ENCODE measurements at regions not wholly inside any gene's neighbourhood (a gene's known extent, or its start where the extent isn't known, plus 50 kb on each side); places are given as distances from the start of the nearest gene placed in this dataset.

GRCh38 chr5:53378190-53378589 is 102.2 kb upstream of the FST start:
- H3K27ac ChIP-seq (ENCODE audit: low read length) = no peak overlapping the region
- H3K9me3 Mint-ChIP-seq = peaks cover 0 to 3% (median 0%) of the 10 kb centered on the region in 3 donors
- H3K27me3 Mint-ChIP-seq = peaks cover 0 to 16% of the 10 kb centered on the region in 2 donors
- H3K27ac Mint-ChIP-seq = no peak overlapping the region
- ChIA-PET CTCF (no interaction called here), POLR2A (no interaction called here)
- H3K27me3 ChIP-seq (replicated peaks in 1 of 2; ENCODE audit: control insufficient read depth in 2 of 2, extremely low read depth in 1 of 2, insufficient read depth in 2 of 2, low read length in 1 of 2) = no peaks in the 10 kb centered on the region
- no peak overlapping the region for H3K4me3 Mint-ChIP-seq
- WGBS (ENCODE audit: insufficient coverage) = no CpG with 5 or more reads among the region's 2 CpGs
- H3K36me3 ChIP-seq (ENCODE audit: control insufficient read depth in 2 of 2, extremely low read depth in 1 of 2, insufficient read depth in 1 of 2, low read length in 1 of 2) = no peaks in the 10 kb centered on the region
- ATAC-seq (replicated peaks in 1 of 4) = no peak
- no peaks in the 10 kb centered on the region for H3K9me3 ChIP-seq
- H3K4me1 Mint-ChIP-seq = no peaks in the 10 kb centered on the region
- H3K36me3 Mint-ChIP-seq = no peaks in the 10 kb centered on the region
- H3K4me3 ChIP-seq (ENCODE audit: control insufficient read depth in 1 of 2, extremely low read depth in 1 of 2, low read length in 1 of 2) = no peak overlapping the region
- H3K4me1 ChIP-seq (ENCODE audit: control insufficient read depth in 1 of 2, extremely low read depth in 1 of 2, insufficient read depth in 2 of 2, low read length in 2 of 2) = no peaks in the 10 kb centered on the region
- no peak for DNase-seq

GRCh38 chr5:53378590-53379247 is 101.7 kb upstream of the FST start:
- Mint-ChIP-seq H3K9me3 (peaks cover 0 to 3% (median 0%) of the 10 kb centered on the region in 3 donors), H3K27me3 (peaks cover 0 to 16% of the 10 kb centered on the region in 2 donors), H3K4me3 (no peak overlapping the region), H3K4me1 (no peaks in the 10 kb centered on the region), H3K27ac (no peak overlapping the region), H3K36me3 (no peaks in the 10 kb centered on the region)
- DNase-seq (no peak), ATAC-seq (replicated peaks in 1 of 4) (no peak)
- no peak overlapping the region for H3K4me3 ChIP-seq (ENCODE audit: control insufficient read depth in 1 of 2, extremely low read depth in 1 of 2, low read length in 1 of 2)
- no peaks in the 10 kb centered on the region for H3K4me1 ChIP-seq (ENCODE audit: control insufficient read depth in 1 of 2, extremely low read depth in 1 of 2, insufficient read depth in 2 of 2, low read length in 2 of 2)
- H3K27ac ChIP-seq (ENCODE audit: low read length) = no peak overlapping the region
- ChIA-PET CTCF (no interaction called here), POLR2A (no interaction called here)
- WGBS (ENCODE audit: insufficient coverage) = 57% methylated on average over 1 of the region's 3 CpGs
- no peaks in the 10 kb centered on the region for H3K9me3 ChIP-seq
- no peaks in the 10 kb centered on the region for H3K36me3 ChIP-seq (ENCODE audit: control insufficient read depth in 2 of 2, extremely low read depth in 1 of 2, insufficient read depth in 1 of 2, low read length in 1 of 2)
- H3K27me3 ChIP-seq (replicated peaks in 1 of 2; ENCODE audit: control insufficient read depth in 2 of 2, extremely low read depth in 1 of 2, insufficient read depth in 2 of 2, low read length in 1 of 2) = no peaks in the 10 kb centered on the region

GRCh38 chr5:53386341-53386740 is 94.1 kb upstream of the FST start:
- H3K27ac ChIP-seq (ENCODE audit: low read length) = no peak overlapping the region
- no peaks in the 10 kb centered on the region for H3K4me1 ChIP-seq (ENCODE audit: control insufficient read depth in 1 of 2, extremely low read depth in 1 of 2, insufficient read depth in 2 of 2, low read length in 2 of 2)
- ATAC-seq (replicated peaks in 1 of 4) = no peak
- H3K9me3 ChIP-seq = no peaks in the 10 kb centered on the region
- ChIA-PET POLR2A (no interaction called here), CTCF (no interaction called here)
- H3K27me3 Mint-ChIP-seq = peaks cover 0 to 17% of the 10 kb centered on the region in 2 donors
- no CpG with 5 or more reads among the region's 3 CpGs for WGBS (ENCODE audit: insufficient coverage)
- no peaks in the 10 kb centered on the region for H3K36me3 Mint-ChIP-seq
- H3K4me3 ChIP-seq (ENCODE audit: control insufficient read depth in 1 of 2, extremely low read depth in 1 of 2, low read length in 1 of 2) = no peak overlapping the region
- H3K36me3 ChIP-seq (ENCODE audit: control insufficient read depth in 2 of 2, extremely low read depth in 1 of 2, insufficient read depth in 1 of 2, low read length in 1 of 2) = no peaks in the 10 kb centered on the region
- H3K27me3 ChIP-seq (replicated peaks in 1 of 2; ENCODE audit: control insufficient read depth in 2 of 2, extremely low read depth in 1 of 2, insufficient read depth in 2 of 2, low read length in 1 of 2) = no peaks in the 10 kb centered on the region
- H3K9me3 Mint-ChIP-seq = peaks cover 5 to 25% (median 7%) of the 10 kb centered on the region in 3 donors
- no peak for DNase-seq
- H3K27ac Mint-ChIP-seq = no peak overlapping the region
- H3K4me1 Mint-ChIP-seq = no peaks in the 10 kb centered on the region
- H3K4me3 Mint-ChIP-seq = no peak overlapping the region

GRCh38 chr5:53389093-53389492 is 91.3 kb upstream of the FST start:
- POLR2A ChIA-PET = no interaction called here
- Mint-ChIP-seq H3K27me3 (peaks cover 0 to 8% of the 10 kb centered on the region in 2 donors), H3K27ac (no peak overlapping the region)

GRCh38 chr5:53392073-53392472 is 88.4 kb upstream of the FST start:
- Histone ChIP-seq H3K36me3 (ENCODE audit: control insufficient read depth in 2 of 2, extremely low read depth in 1 of 2, insufficient read depth in 1 of 2, low read length in 1 of 2) (no peaks in the 10 kb centered on the region), H3K27me3 (replicated peaks in 1 of 2; ENCODE audit: control insufficient read depth in 2 of 2, extremely low read depth in 1 of 2, insufficient read depth in 2 of 2, low read length in 1 of 2) (no peaks in the 10 kb centered on the region), H3K4me3 (ENCODE audit: control insufficient read depth in 1 of 2, extremely low read depth in 1 of 2, low read length in 1 of 2) (no peak overlapping the region), H3K4me1 (ENCODE audit: control insufficient read depth in 1 of 2, extremely low read depth in 1 of 2, insufficient read depth in 2 of 2, low read length in 2 of 2) (no peaks in the 10 kb centered on the region), H3K27ac (ENCODE audit: low read length) (no peak overlapping the region), H3K9me3 (no peaks in the 10 kb centered on the region)
- H3K27ac Mint-ChIP-seq = no peak overlapping the region
- peaks cover 4 to 23% (median 5%) of the 10 kb centered on the region in 3 donors for H3K9me3 Mint-ChIP-seq
- H3K4me3 Mint-ChIP-seq = no peak overlapping the region
- H3K27me3 Mint-ChIP-seq = no peaks in the 10 kb centered on the region
- ChIA-PET POLR2A (no interaction called here), CTCF (interaction anchor here in 1 of 2 donors (0.6 kb wide), 1 partner anchor 667 kb away, joined by 3 read pairs; no protein-coding TSS in a partner anchor)
- H3K36me3 Mint-ChIP-seq = no peaks in the 10 kb centered on the region
- DNase-seq = no peak
- no peaks in the 10 kb centered on the region for H3K4me1 Mint-ChIP-seq
- WGBS (ENCODE audit: insufficient coverage) = no CpG with 5 or more reads among the region's 2 CpGs
- ATAC-seq (replicated peaks in 1 of 4) = no peak

More at GRCh38 chr5:53389093-53389492, 91.3 kb upstream of the FST start:
- Histone ChIP-seq H3K27me3 (replicated peaks in 1 of 2; ENCODE audit: control insufficient read depth in 2 of 2, extremely low read depth in 1 of 2, insufficient read depth in 2 of 2, low read length in 1 of 2) (no peaks in the 10 kb centered on the region), H3K9me3 (no peaks in the 10 kb centered on the region), H3K36me3 (ENCODE audit: control insufficient read depth in 2 of 2, extremely low read depth in 1 of 2, insufficient read depth in 1 of 2, low read length in 1 of 2) (no peaks in the 10 kb centered on the region), H3K4me3 (ENCODE audit: control insufficient read depth in 1 of 2, extremely low read depth in 1 of 2, low read length in 1 of 2) (no peak overlapping the region), H3K27ac (ENCODE audit: low read length) (no peak overlapping the region), H3K4me1 (ENCODE audit: control insufficient read depth in 1 of 2, extremely low read depth in 1 of 2, insufficient read depth in 2 of 2, low read length in 2 of 2) (no peaks in the 10 kb centered on the region)
- CTCF ChIA-PET = no interaction called here
- Mint-ChIP-seq H3K36me3 (no peaks in the 10 kb centered on the region), H3K9me3 (peaks cover 4 to 25% (median 5%) of the 10 kb centered on the region in 3 donors), H3K4me3 (no peak overlapping the region), H3K4me1 (no peaks in the 10 kb centered on the region)
- ATAC-seq (replicated peaks in 1 of 4) (no peak), DNase-seq (no peak)

- H3K4me1 Mint-ChIP-seq = no peaks in the 10 kb centered on the region
- Histone ChIP-seq H3K4me3 (ENCODE audit: control insufficient read depth in 1 of 2, extremely low read depth in 1 of 2, low read length in 1 of 2) (no peak overlapping the region), H3K4me1 (ENCODE audit: control insufficient read depth in 1 of 2, extremely low read depth in 1 of 2, insufficient read depth in 2 of 2, low read length in 2 of 2) (no peaks in the 10 kb centered on the region), H3K27me3 (replicated peaks in 1 of 2; ENCODE audit: control insufficient read depth in 2 of 2, extremely low read depth in 1 of 2, insufficient read depth in 2 of 2, low read length in 1 of 2) (peaks cover 0 to 2% of the 10 kb centered on the region in 2 experiments), H3K27ac (ENCODE audit: low read length) (no peak overlapping the region), H3K9me3 (no peaks in the 10 kb centered on the region), H3K36me3 (ENCODE audit: control insufficient read depth in 2 of 2, extremely low read depth in 1 of 2, insufficient read depth in 1 of 2, low read length in 1 of 2) (no peaks in the 10 kb centered on the region)
- peaks cover 5 to 8% of the 10 kb centered on the region in 2 donors for H3K27me3 Mint-ChIP-seq
- H3K27ac Mint-ChIP-seq = no peak overlapping the region
- ChIA-PET CTCF (no interaction called here), POLR2A (no interaction called here)
- no peak for ATAC-seq (replicated peaks in 1 of 4)
- peaks cover 0 to 4% (median under 1%) of the 10 kb centered on the region in 3 donors for H3K9me3 Mint-ChIP-seq
- no peaks in the 10 kb centered on the region for H3K36me3 Mint-ChIP-seq
- DNase-seq = no peak
- H3K4me3 Mint-ChIP-seq = no peak overlapping the region
These were observed 85.6 kb upstream of the FST start for GRCh38 chr5:53394808-53395207.

Measured in T-cell (primary cell).